Astrocyte of the spinal cord (primary cell): ENCODE measurements at regions not wholly inside any gene's neighbourhood (a gene's known extent, or its start where the extent isn't known, plus 50 kb on each side); places are given as distances from the start of the nearest gene placed in this dataset.
A peak's percentile ranks its signal among the peaks of the same experiment; 100 is the strongest.

Experiments used
- DNase-seq: peaks from one replicate; pipeline ENCODE4 v3.0.0; 2011; ENCODE audit warnings: low read depth, low spot score
- H3K4me3 ChIP-seq: 2 replicates; pipeline ENCODE4 v1.5.1; 2011; ENCODE audit warnings: low read depth, mild to moderate bottlenecking, low read length, moderate library complexity
- CTCF ChIP-seq: IDR thresholded peaks from 2 replicates; pipeline ENCODE4 v1.5.1; 2012; ENCODE audit warnings: low read depth, mild to moderate bottlenecking, low read length, inconsistent platforms
- in situ Hi-C: cut with HindIII; loops from 2 replicates; pipeline ENCODE4 v1.10.0; 2017; ENCODE audit warnings: low sequenced_read_pairs

GRCh38 chr9:2479056-2479565 is 142.5 kb upstream of the VLDLR start:
- DNase-seq: no peak
- in situ Hi-C loops: no loop called here
- TF ChIP-seq CTCF: no peak
- no peak overlapping the region for H3K4me3 ChIP-seq

- in situ Hi-C loops: no loop called here
- no peak for TF ChIP-seq CTCF
Measured at GRCh38 chr9:2480255-2480837, 141.2 kb upstream of the VLDLR start.

GRCh38 chr9:2481216-2481615 is 140.4 kb upstream of the VLDLR start:
- no peak overlapping the region for H3K4me3 ChIP-seq
- no peak for DNase-seq
- TF ChIP-seq CTCF: no peak
- in situ Hi-C loops: no loop called here

More at GRCh38 chr9:2480255-2480837, 141.2 kb upstream of the VLDLR start:
- no peak overlapping the region for H3K4me3 ChIP-seq
- DNase-seq: no peak

GRCh38 chr9:2486988-2487387 is 134.6 kb upstream of the VLDLR start:
- in situ Hi-C loops: no loop called here
- H3K4me3 ChIP-seq: no peak overlapping the region
- no peak for TF ChIP-seq CTCF
- DNase-seq: no peak

- peak; percentile 57 for DNase-seq
- H3K4me3 ChIP-seq: no peak overlapping the region
- no peak for TF ChIP-seq CTCF
- in situ Hi-C loops: no loop called here
Measured at GRCh38 chr9:2489838-2490314, 131.7 kb upstream of the VLDLR start.

- H3K4me3 ChIP-seq: no peak overlapping the region
- no peak for TF ChIP-seq CTCF
- in situ Hi-C loops: no loop called here
- DNase-seq: no peak
Measured at GRCh38 chr9:2492161-2492560, 129.4 kb upstream of the VLDLR start.
